Astrocyte of the spinal cord (primary cell): ENCODE measurements at regions not wholly inside any gene's neighbourhood (a gene's known extent, or its start where the extent isn't known, plus 50 kb on each side); places are given as distances from the start of the nearest gene placed in this dataset.

Source experiments
- DNase-seq: peaks from one replicate; pipeline ENCODE4 v3.0.0; 2011; ENCODE audit warnings: low read depth, low spot score
- H3K4me3 ChIP-seq: 2 replicates; pipeline ENCODE4 v1.5.1; 2011; ENCODE audit warnings: low read depth, mild to moderate bottlenecking, low read length, moderate library complexity
- CTCF ChIP-seq: IDR thresholded peaks from 2 replicates; pipeline ENCODE4 v1.5.1; 2012; ENCODE audit warnings: low read depth, mild to moderate bottlenecking, low read length, inconsistent platforms
- in situ Hi-C: cut with HindIII; loops from 2 replicates; pipeline ENCODE4 v1.10.0; 2017; ENCODE audit warnings: low sequenced_read_pairs

DNA sequence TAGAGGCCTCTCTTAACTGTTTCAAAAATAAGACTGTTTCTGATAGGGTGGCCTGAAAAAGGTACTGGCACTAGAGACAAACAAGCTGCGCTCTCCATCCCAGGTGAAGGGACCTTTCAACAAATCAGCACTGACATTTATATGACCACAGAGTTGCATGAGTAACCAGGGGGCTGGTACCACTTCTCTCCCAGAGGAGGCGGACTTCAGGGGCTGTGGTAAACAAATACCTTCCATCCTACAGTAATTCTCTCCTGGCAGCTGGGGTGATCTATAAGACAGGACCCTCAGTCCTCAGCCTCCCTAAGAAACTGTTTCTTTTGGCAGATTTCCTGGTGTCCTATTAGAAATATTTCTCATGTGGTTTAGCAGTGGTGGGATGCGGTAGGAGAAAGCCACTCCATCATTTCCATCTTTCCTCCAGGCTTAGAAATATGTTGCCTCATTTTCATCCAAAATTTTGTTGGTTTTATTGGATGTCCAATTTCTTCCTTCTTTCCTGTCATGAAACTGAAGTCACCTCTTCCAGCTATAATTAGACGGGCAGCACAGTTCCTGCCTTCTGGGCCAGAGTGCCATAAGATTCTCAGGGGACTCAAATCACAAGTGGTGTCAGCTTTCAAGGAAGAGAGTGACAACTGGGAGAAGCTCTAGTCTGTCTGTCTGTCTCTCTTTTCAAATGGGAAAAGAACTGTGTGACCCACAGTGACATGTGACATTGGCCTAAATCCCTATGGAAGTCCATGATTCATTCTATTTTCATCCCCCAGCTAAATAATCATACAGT, 96.4 kb downstream of the CYRIA start:
- DNase-seq: peak; percentile 21
- no peak for TF ChIP-seq CTCF
- in situ Hi-C loops: no loop called here
- H3K4me3 ChIP-seq: no peak overlapping the region

DNA sequence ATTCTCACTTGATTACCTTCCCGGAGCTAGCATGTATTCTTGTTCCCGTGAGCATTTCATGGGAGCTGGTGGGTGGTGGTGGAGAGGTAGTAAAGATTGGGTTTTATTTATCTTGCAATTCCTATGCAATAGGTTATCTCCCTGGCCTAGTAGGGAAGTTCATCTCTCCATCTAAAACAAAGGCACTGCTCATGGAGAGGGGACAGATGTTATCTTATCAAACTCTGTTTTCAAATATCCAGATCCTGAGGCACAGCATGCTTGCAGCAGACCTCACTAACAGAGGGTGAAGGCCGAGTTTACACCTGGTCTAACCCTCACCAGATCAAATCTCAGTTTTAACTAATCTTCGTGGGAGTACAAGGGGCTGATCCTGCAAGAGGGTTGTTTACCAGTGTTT, 98.9 kb downstream of the CYRIA start:
- in situ Hi-C loops: no loop called here
- no peak for TF ChIP-seq CTCF
- no peak overlapping the region for H3K4me3 ChIP-seq
- no peak for DNase-seq

- H3K4me3 ChIP-seq: no peak overlapping the region
- in situ Hi-C loops: no loop called here
- DNase-seq: no peak
- no peak for TF ChIP-seq CTCF
Observed at GRCh38 chr2:16565481-16565880, 100.2 kb downstream of the CYRIA start.

DNA sequence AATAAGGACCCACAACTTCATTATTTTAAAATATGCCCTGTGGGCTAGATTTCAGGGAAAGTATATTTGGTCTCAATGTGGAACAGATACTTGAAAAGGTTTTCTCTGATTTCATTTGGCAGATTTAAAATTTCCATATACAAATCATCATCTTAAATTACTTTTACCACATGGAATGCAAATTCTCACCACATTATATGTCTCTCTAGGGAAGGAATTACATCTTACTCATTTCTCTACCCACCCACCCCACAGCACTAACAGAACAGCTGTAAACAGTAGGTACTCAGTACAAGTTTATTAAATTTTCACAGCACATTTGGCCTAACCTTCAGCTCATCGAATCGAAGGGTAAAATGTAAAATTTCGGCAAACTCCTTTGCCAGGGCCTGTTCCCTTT, 104.0 kb downstream of the CYRIA start:
- in situ Hi-C loops: no loop called here
- no peak for TF ChIP-seq CTCF
- no peak overlapping the region for H3K4me3 ChIP-seq

GRCh38 chr2:16561251-16561650, 104.4 kb downstream of the CYRIA start:
- no peak overlapping the region for H3K4me3 ChIP-seq
- no peak for DNase-seq
- in situ Hi-C loops: no loop called here
- TF ChIP-seq CTCF: no peak

More for the DNA sequence above, 104.0 kb downstream of the CYRIA start:
- no peak for DNase-seq

- in situ Hi-C loops: no loop called here
- peak; percentile 4 for DNase-seq
- TF ChIP-seq CTCF: no peak
- no peak overlapping the region for H3K4me3 ChIP-seq
Observed at GRCh38 chr2:16559278-16560067, 106.2 kb downstream of the CYRIA start.
